HEK293 (cell line): ENCODE measurements at regions not wholly inside any gene's neighbourhood (a gene's known extent, or its start where the extent isn't known, plus 50 kb on each side); places are given as distances from the start of the nearest gene placed in this dataset.

Experiments
- CTCF ChIA-PET: fragments of 350-600 bp; formaldehyde crosslinking; extraction: SDS; loops from one replicate; lab custom pipeline; 2021; ENCODE audit warnings: antibody characterized with exemption; lab: Yijun Ruan, JAX
- POLR2A ChIA-PET: fragments of 300-600 bp; formaldehyde crosslinking; extraction: SDS; loops from one replicate; lab custom pipeline; 2020; ENCODE audit warnings: antibody characterized with exemption, inconsistent platforms; lab: Yijun Ruan, JAX
- H3K27ac ChIP-seq: fragments of 200-500 bp; sonication (Bioruptor generic); 2 replicates; pipeline ENCODE4 v1.5.1; 2014; ENCODE audit warnings: low read depth, low read length, control low read depth, inconsistent platforms; ENCODE audit errors: extremely low read depth
- H3K36me3 ChIP-seq, 2 experiments: fragments of 200-500 bp in 1 of 2; sonication (Bioruptor generic) in 1 of 2; 1 replicate in 1 of 2; 2 replicates in 1 of 2; pipeline ENCODE4 v1.5.1; 2014 to 2017; ENCODE audit warnings: inconsistent platforms in 2 of 2, low read length in 2 of 2; ENCODE audit not compliant: control insufficient read depth in 2 of 2, insufficient read depth in 1 of 2
- H3K4me1 ChIP-seq: fragments of 200-500 bp; sonication (Bioruptor generic); 2 replicates; pipeline ENCODE4 v1.5.1; 2014; ENCODE audit warnings: mild to moderate bottlenecking, low read length, inconsistent platforms; ENCODE audit not compliant: control insufficient read depth, insufficient read depth
- H3K4me3 ChIP-seq: 2 replicates; pipeline ENCODE4 v1.5.1; 2011; ENCODE audit warnings: low read depth, mild to moderate bottlenecking, control low read depth, low read length, moderate library complexity
- H3K9me3 ChIP-seq: fragments of 200-500 bp; sonication (Bioruptor generic); 2 replicates; pipeline ENCODE4 v1.5.1; 2014; ENCODE audit warnings: low read depth, low read length, inconsistent platforms; ENCODE audit not compliant: control insufficient read depth, insufficient read depth
- KLF7 ChIP-seq: fragments of 450-650 bp; formaldehyde crosslinking; IDR thresholded peaks from 2 replicates; pipeline ENCODE4 v1.5.1; 2016; ENCODE audit warnings: missing biosample characterization, missing genetic modification characterization, borderline replicate concordance
- OVOL3 ChIP-seq: fragments of 450-650 bp; formaldehyde crosslinking; IDR thresholded peaks from 2 replicates; pipeline ENCODE4 v1.5.1; 2016; ENCODE audit warnings: missing biosample characterization, missing genetic modification characterization
- RBAK ChIP-seq: fragments of 450-650 bp; formaldehyde crosslinking; IDR thresholded peaks from 2 replicates; pipeline ENCODE4 v1.5.1; 2016; ENCODE audit warnings: missing biosample characterization, missing genetic modification characterization
- TRIM28 ChIP-seq: IDR thresholded peaks from 2 replicates; pipeline ENCODE4 v1.6.1; 2011; ENCODE audit warnings: low read length, control low read depth, borderline replicate concordance
- ZBTB17 ChIP-seq: fragments of 450-650 bp; formaldehyde crosslinking; IDR thresholded peaks from 2 replicates; pipeline ENCODE4 v1.5.1; 2016; ENCODE audit warnings: missing biosample characterization, missing genetic modification characterization
- ZBTB7A ChIP-seq: fragments of 450-650 bp; formaldehyde crosslinking; IDR thresholded peaks from 2 replicates; pipeline ENCODE4 v1.5.1; 2016; ENCODE audit warnings: low read depth, missing biosample characterization, missing genetic modification characterization
- ZBTB8A ChIP-seq: fragments of 450-650 bp; formaldehyde crosslinking; IDR thresholded peaks from 2 replicates; pipeline ENCODE4 v1.5.1; 2016; ENCODE audit warnings: missing biosample characterization, missing genetic modification characterization
- ZFHX2 ChIP-seq: fragments of 450-650 bp; formaldehyde crosslinking; conservative IDR thresholded peaks from 2 replicates; pipeline ENCODE4 v1.5.1; 2016; ENCODE audit warnings: missing biosample characterization, missing genetic modification characterization
- ZNF121 ChIP-seq: fragments of 450-650 bp; formaldehyde crosslinking; IDR thresholded peaks from 2 replicates; pipeline ENCODE4 v1.5.1; 2016; ENCODE audit warnings: missing biosample characterization, missing genetic modification characterization
- ZNF221 ChIP-seq: fragments of 450-650 bp; formaldehyde crosslinking; IDR thresholded peaks from 2 replicates; pipeline ENCODE4 v1.5.1; 2017; ENCODE audit warnings: missing biosample characterization, missing genetic modification characterization, borderline replicate concordance
- ZNF37A ChIP-seq: fragments of 450-650 bp; IDR thresholded peaks from 2 replicates; pipeline ENCODE4 v1.5.1; 2018; ENCODE audit warnings: missing biosample characterization, missing genetic modification characterization
- ZNF501 ChIP-seq: fragments of 450-650 bp; formaldehyde crosslinking; IDR thresholded peaks from 2 replicates; pipeline ENCODE4 v1.5.1; 2016; ENCODE audit warnings: missing biosample characterization, missing genetic modification characterization
- ZNF510 ChIP-seq: fragments of 450-650 bp; formaldehyde crosslinking; IDR thresholded peaks from 2 replicates; pipeline ENCODE4 v1.5.1; 2018; ENCODE audit warnings: mild to moderate bottlenecking, missing genetic modification characterization, missing biosample characterization; ENCODE audit not compliant: insufficient replicate concordance
- ZNF530 ChIP-seq: fragments of 450-650 bp; formaldehyde crosslinking; IDR thresholded peaks from 2 replicates; pipeline ENCODE4 v1.5.1; 2016; ENCODE audit warnings: low read depth, missing biosample characterization, missing genetic modification characterization
- ZNF544 ChIP-seq: fragments of 450-650 bp; formaldehyde crosslinking; IDR thresholded peaks from 2 replicates; pipeline ENCODE4 v1.5.0; 2017; ENCODE audit warnings: missing biosample characterization, missing genetic modification characterization
- ZNF560 ChIP-seq: fragments of 450-650 bp; formaldehyde crosslinking; IDR thresholded peaks from 2 replicates; pipeline ENCODE4 v1.5.1; 2017; ENCODE audit warnings: missing biosample characterization, missing genetic modification characterization, borderline replicate concordance
- ZNF660 ChIP-seq: fragments of 450-650 bp; IDR thresholded peaks from 2 replicates; pipeline ENCODE4 v1.5.1; 2018; ENCODE audit warnings: missing biosample characterization, mild to moderate bottlenecking, missing genetic modification characterization
- ZNF677 ChIP-seq: fragments of 450-650 bp; IDR thresholded peaks from 2 replicates; pipeline ENCODE4 v1.5.0; 2018; ENCODE audit warnings: missing biosample characterization, mild to moderate bottlenecking, missing genetic modification characterization, moderate library complexity
- ZSCAN30 ChIP-seq: fragments of 450-650 bp; IDR thresholded peaks from 2 replicates; pipeline ENCODE4 v1.5.1; 2018; ENCODE audit warnings: missing biosample characterization, mild to moderate bottlenecking, missing genetic modification characterization, moderate library complexity
- ZXDB ChIP-seq: fragments of 450-650 bp; formaldehyde crosslinking; IDR thresholded peaks from 2 replicates; pipeline ENCODE4 v1.5.1; 2016; ENCODE audit warnings: missing biosample characterization, missing genetic modification characterization
- TF ChIP-seq, protein P1 (sequence below): fragments of 450-650 bp; formaldehyde crosslinking; IDR thresholded peaks from 2 replicates; pipeline ENCODE4 v1.5.1; 2016; ENCODE audit warnings: missing biosample characterization, missing genetic modification characterization
- TF ChIP-seq, protein P2 (sequence below): fragments of 450-650 bp; formaldehyde crosslinking; IDR thresholded peaks from 2 replicates; pipeline ENCODE4 v1.5.1; 2016; ENCODE audit warnings: missing biosample characterization, missing genetic modification characterization
- TF ChIP-seq, protein P3 (sequence below): fragments of 450-650 bp; formaldehyde crosslinking; conservative IDR thresholded peaks from 2 replicates; pipeline ENCODE4 v1.5.1; 2016; ENCODE audit warnings: low read depth, missing biosample characterization, missing genetic modification characterization

DNA sequence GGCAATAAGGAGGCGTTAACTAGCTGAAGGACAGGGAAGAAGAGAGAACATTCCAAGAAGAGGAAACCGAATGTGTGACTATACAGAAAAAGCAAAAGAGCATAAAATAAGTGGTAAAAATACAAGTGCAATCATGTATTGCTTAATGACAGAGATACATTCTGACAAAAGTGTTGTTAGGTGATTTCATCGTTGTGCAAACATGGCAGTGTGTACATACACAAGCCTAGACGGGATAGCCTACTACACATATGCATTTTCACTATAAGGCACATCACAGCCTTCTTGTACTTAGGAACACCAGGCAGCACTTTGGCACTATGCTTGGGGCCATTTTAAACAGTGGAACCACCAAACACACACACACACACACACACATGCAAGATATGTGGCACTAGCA, 299.3 kb downstream of the BCAT1 start:
- H3K4me3 ChIP-seq = no peak overlapping the region
- ChIA-PET POLR2A (no interaction called here), CTCF (no interaction called here)
- H3K4me1 ChIP-seq = no peaks in the 10 kb centered on the region
- no peak for TF ChIP-seq ZNF121 (tag by site-specific recombination)
- no peak for TF ChIP-seq ZNF560
- TF ChIP-seq ZNF544 (tag by site-specific recombination) = no peak
- TF ChIP-seq RBAK = no peak
- TF ChIP-seq, protein P1, sequence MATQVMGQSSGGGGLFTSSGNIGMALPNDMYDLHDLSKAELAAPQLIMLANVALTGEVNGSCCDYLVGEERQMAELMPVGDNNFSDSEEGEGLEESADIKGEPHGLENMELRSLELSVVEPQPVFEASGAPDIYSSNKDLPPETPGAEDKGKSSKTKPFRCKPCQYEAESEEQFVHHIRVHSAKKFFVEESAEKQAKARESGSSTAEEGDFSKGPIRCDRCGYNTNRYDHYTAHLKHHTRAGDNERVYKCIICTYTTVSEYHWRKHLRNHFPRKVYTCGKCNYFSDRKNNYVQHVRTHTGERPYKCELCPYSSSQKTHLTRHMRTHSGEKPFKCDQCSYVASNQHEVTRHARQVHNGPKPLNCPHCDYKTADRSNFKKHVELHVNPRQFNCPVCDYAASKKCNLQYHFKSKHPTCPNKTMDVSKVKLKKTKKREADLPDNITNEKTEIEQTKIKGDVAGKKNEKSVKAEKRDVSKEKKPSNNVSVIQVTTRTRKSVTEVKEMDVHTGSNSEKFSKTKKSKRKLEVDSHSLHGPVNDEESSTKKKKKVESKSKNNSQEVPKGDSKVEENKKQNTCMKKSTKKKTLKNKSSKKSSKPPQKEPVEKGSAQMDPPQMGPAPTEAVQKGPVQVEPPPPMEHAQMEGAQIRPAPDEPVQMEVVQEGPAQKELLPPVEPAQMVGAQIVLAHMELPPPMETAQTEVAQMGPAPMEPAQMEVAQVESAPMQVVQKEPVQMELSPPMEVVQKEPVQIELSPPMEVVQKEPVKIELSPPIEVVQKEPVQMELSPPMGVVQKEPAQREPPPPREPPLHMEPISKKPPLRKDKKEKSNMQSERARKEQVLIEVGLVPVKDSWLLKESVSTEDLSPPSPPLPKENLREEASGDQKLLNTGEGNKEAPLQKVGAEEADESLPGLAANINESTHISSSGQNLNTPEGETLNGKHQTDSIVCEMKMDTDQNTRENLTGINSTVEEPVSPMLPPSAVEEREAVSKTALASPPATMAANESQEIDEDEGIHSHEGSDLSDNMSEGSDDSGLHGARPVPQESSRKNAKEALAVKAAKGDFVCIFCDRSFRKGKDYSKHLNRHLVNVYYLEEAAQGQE (tag by site-specific recombination) = no peak
- no peak for TF ChIP-seq ZNF677 (tag by site-specific recombination)
- TF ChIP-seq, protein P2, sequence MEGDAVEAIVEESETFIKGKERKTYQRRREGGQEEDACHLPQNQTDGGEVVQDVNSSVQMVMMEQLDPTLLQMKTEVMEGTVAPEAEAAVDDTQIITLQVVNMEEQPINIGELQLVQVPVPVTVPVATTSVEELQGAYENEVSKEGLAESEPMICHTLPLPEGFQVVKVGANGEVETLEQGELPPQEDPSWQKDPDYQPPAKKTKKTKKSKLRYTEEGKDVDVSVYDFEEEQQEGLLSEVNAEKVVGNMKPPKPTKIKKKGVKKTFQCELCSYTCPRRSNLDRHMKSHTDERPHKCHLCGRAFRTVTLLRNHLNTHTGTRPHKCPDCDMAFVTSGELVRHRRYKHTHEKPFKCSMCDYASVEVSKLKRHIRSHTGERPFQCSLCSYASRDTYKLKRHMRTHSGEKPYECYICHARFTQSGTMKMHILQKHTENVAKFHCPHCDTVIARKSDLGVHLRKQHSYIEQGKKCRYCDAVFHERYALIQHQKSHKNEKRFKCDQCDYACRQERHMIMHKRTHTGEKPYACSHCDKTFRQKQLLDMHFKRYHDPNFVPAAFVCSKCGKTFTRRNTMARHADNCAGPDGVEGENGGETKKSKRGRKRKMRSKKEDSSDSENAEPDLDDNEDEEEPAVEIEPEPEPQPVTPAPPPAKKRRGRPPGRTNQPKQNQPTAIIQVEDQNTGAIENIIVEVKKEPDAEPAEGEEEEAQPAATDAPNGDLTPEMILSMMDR (tag by site-specific recombination) = no peak
- no peak for TF ChIP-seq ZNF660
- TF ChIP-seq TRIM28 = no peak
- no peak for TF ChIP-seq ZNF501 (tag by site-specific recombination)
- no peak for TF ChIP-seq ZBTB7A (tag by site-specific recombination)
- TF ChIP-seq ZNF530 (tag by site-specific recombination) = no peak
- TF ChIP-seq ZXDB = no peak
- TF ChIP-seq ZBTB8A (tag by site-specific recombination) = no peak
- TF ChIP-seq ZNF221 (tag by site-specific recombination) = no peak
- no peak for TF ChIP-seq ZNF510 (tag by site-specific recombination)
- no peak for TF ChIP-seq OVOL3 (tag by site-specific recombination)
- TF ChIP-seq ZBTB17 (tag by site-specific recombination) = no peak
- H3K36me3 ChIP-seq = no peaks in the 10 kb centered on the region
- no peak overlapping the region for H3K27ac ChIP-seq
- H3K9me3 ChIP-seq = no peaks in the 10 kb centered on the region

DNA sequence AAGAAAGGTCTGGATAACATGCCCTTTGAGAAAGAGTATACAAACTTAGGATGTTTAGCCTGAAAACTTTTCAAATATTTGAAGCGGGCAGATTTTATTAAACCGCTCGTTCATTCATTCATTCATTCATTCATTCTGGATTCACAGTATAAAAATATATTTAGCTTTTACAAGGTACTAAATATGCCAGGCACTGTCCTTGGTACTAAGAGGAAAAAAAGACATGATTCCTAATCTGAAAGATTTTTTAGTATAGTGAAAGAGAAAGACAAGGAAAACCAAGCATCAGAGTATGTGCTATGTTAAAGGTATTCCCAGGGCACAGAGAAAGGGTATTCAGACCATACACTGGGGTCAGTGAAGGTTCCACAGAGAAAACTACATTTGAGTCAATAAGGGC, 299.7 kb downstream of the BCAT1 start:
- Histone ChIP-seq H3K36me3 (no peaks in the 10 kb centered on the region), H3K4me1 (no peaks in the 10 kb centered on the region), H3K4me3 (no peak overlapping the region), H3K27ac (no peak overlapping the region), H3K9me3 (no peaks in the 10 kb centered on the region)
- ChIA-PET POLR2A (no interaction called here), CTCF (no interaction called here)
- TF ChIP-seq OVOL3 (tag by site-specific recombination) (no peak), KLF7 (tag by site-specific recombination) (no peak), ZFHX2 (tag by site-specific recombination) (no peak), ZSCAN30 (no peak), ZNF37A (tag by site-specific recombination) (no peak)
- TF ChIP-seq, protein P3, sequence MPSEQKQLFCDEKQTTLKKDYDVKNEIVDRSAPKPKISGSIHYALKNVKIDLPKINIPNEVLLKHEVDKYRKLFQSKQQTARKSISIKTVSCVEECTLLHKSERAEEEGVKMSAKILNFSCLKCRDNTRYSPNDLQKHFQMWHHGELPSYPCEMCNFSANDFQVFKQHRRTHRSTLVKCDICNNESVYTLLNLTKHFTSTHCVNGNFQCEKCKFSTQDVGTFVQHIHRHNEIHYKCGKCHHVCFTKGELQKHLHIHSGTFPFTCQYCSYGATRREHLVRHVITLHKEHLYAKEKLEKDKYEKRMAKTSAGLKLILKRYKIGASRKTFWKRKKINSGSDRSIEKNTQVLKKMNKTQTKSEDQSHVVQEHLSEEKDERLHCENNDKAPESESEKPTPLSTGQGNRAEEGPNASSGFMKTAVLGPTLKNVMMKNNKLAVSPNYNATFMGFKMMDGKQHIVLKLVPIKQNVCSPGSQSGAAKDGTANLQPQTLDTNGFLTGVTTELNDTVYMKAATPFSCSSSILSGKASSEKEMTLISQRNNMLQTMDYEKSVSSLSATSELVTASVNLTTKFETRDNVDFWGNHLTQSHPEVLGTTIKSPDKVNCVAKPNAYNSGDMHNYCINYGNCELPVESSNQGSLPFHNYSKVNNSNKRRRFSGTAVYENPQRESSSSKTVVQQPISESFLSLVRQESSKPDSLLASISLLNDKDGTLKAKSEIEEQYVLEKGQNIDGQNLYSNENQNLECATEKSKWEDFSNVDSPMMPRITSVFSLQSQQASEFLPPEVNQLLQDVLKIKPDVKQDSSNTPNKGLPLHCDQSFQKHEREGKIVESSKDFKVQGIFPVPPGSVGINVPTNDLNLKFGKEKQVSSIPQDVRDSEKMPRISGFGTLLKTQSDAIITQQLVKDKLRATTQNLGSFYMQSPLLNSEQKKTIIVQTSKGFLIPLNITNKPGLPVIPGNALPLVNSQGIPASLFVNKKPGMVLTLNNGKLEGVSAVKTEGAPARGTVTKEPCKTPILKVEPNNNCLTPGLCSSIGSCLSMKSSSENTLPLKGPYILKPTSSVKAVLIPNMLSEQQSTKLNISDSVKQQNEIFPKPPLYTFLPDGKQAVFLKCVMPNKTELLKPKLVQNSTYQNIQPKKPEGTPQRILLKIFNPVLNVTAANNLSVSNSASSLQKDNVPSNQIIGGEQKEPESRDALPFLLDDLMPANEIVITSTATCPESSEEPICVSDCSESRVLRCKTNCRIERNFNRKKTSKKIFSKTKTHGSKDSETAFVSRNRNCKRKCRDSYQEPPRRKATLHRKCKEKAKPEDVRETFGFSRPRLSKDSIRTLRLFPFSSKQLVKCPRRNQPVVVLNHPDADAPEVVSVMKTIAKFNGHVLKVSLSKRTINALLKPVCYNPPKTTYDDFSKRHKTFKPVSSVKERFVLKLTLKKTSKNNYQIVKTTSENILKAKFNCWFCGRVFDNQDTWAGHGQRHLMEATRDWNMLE (tag by site-specific recombination) = no peak
- TF ChIP-seq, protein P1 (tag by site-specific recombination) = peak; percentile 79
